GM23338 (cell line): ENCODE measurements at regions not wholly inside any gene's neighbourhood (a gene's known extent, or its start where the extent isn't known, plus 50 kb on each side); places are given as distances from the start of the nearest gene placed in this dataset.

ENCODE experiments used
- ATAC-seq: fragments of 200-7000 bp; cut with Tn5 transposase; 3 replicates; pipeline ENCODE4 v1.9.1; 2020
- DNase-seq: peaks from one replicate; pipeline ENCODE4 v3.0.0-alpha.2; 2015; ENCODE audit warnings: low spot score
- H2AFZ ChIP-seq: fragments of 200-600 bp; sonication (generic); 2 replicates; pipeline ENCODE4 v1.8.0; 2016; ENCODE audit warnings: antibody characterized with exemption, mild to moderate bottlenecking, moderate library complexity
- H3F3A ChIP-seq: fragments of 200-600 bp; sonication (generic); replicated peaks from 2 replicates; pipeline ENCODE4 v1.8.0; 2017; ENCODE audit warnings: antibody characterized with exemption, mixed run types, low read depth
- H3K27ac ChIP-seq: fragments of 200-600 bp; sonication (generic); 2 replicates; pipeline ENCODE4 v1.6.1; 2016; ENCODE audit warnings: low read depth
- H3K27me3 ChIP-seq: fragments of 200-600 bp; sonication (generic); 2 replicates; pipeline ENCODE4 v1.8.0; 2016; ENCODE audit warnings: mild to moderate bottlenecking, mixed run types, moderate library complexity; ENCODE audit not compliant: insufficient read depth
- H3K36me3 ChIP-seq: fragments of 200-600 bp; sonication (generic); 2 replicates; pipeline ENCODE4 v1.8.0; 2016; ENCODE audit warnings: mild to moderate bottlenecking; ENCODE audit not compliant: insufficient read depth
- H3K4me1 ChIP-seq: fragments of 200-600 bp; sonication (generic); 2 replicates; pipeline ENCODE4 v1.8.0; 2016; ENCODE audit warnings: mild to moderate bottlenecking, moderate library complexity; ENCODE audit not compliant: insufficient read depth
- H3K4me2 ChIP-seq: fragments of 200-600 bp; sonication (generic); 2 replicates; pipeline ENCODE4 v1.7.1; 2017; ENCODE audit warnings: mixed run types
- H3K4me3 ChIP-seq: fragments of 200-600 bp; sonication (generic); 2 replicates; pipeline ENCODE4 v1.6.1; 2016; ENCODE audit warnings: mixed run types
- H3K79me2 ChIP-seq: fragments of 200-600 bp; sonication (generic); replicated peaks from 2 replicates; pipeline ENCODE4 v1.8.0; 2017; ENCODE audit warnings: mild to moderate bottlenecking; ENCODE audit not compliant: insufficient read depth
- H3K9me2 ChIP-seq: fragments of 200-600 bp; sonication (generic); 2 replicates; pipeline ENCODE4 v1.8.0; 2017; ENCODE audit not compliant: insufficient read depth
- H4K20me1 ChIP-seq: fragments of 200-600 bp; sonication (generic); replicated peaks from 2 replicates; pipeline ENCODE4 v1.8.0; 2017; ENCODE audit warnings: mild to moderate bottlenecking; ENCODE audit not compliant: insufficient read depth
- H3K27ac Mint-ChIP-seq: 2 replicates; pipeline ENCODE4 v1.8.0; 2020; ENCODE audit warnings: inconsistent platforms, mild to moderate bottlenecking, moderate library complexity, mixed read lengths
- H3K27me3 Mint-ChIP-seq: 3 replicates; pipeline ENCODE4 v1.8.0; 2022; ENCODE audit warnings: low read depth, mild to moderate bottlenecking, moderate library complexity, mixed read lengths, inconsistent platforms; ENCODE audit not compliant: insufficient read depth, poor library complexity
- H3K36me3 Mint-ChIP-seq: 3 replicates; pipeline ENCODE4 v1.8.0; 2021; ENCODE audit warnings: low read depth, mild to moderate bottlenecking, inconsistent platforms, moderate library complexity, mixed read lengths
- H3K4me1 Mint-ChIP-seq: 3 replicates; pipeline ENCODE4 v1.8.0; 2020; ENCODE audit warnings: mild to moderate bottlenecking, inconsistent platforms, mixed read lengths
- H3K4me3 Mint-ChIP-seq: 3 replicates; pipeline ENCODE4 v1.8.0; 2021; ENCODE audit warnings: moderate library complexity, mild to moderate bottlenecking, inconsistent platforms, mixed read lengths
- H3K9me3 Mint-ChIP-seq: 3 replicates; pipeline ENCODE4 v1.8.0; 2020; ENCODE audit warnings: moderate library complexity, mild to moderate bottlenecking, inconsistent platforms, mixed read lengths
- CREB1 ChIP-seq: fragments of 250-450 bp; sonication (Bioruptor Pico); IDR thresholded peaks from 2 replicates; pipeline ENCODE4 v1.5.0; 2020; ENCODE audit warnings: low read depth, mild to moderate bottlenecking, moderate library complexity
- EZH2 ChIP-seq: fragments of 200-600 bp; sonication (generic); IDR thresholded peaks from one replicate; pipeline ENCODE4 v1.8.0; 2017; ENCODE audit warnings: antibody characterized with exemption, mild to moderate bottlenecking, low read depth; ENCODE audit not compliant: unreplicated experiment
- EZH2phosphoT487 ChIP-seq: fragments of 200-600 bp; sonication (generic); IDR thresholded peaks from one replicate; pipeline ENCODE4 v1.8.1; 2018; ENCODE audit warnings: antibody characterized with exemption; ENCODE audit not compliant: unreplicated experiment
- JUNB ChIP-seq: IDR thresholded peaks from one replicate; pipeline ENCODE4 v1.6.1; 2016; ENCODE audit warnings: antibody characterized with exemption; ENCODE audit not compliant: unreplicated experiment
- NANOG ChIP-seq: IDR thresholded peaks from 2 replicates; pipeline ENCODE4 v1.6.1; 2016; ENCODE audit warnings: antibody characterized with exemption, borderline replicate concordance
- POLR2AphosphoS5 ChIP-seq: IDR thresholded peaks from 2 replicates; pipeline ENCODE4 v1.6.1; 2016; ENCODE audit warnings: antibody characterized with exemption, low read depth
- STAT1 ChIP-seq: IDR thresholded peaks from one replicate; pipeline ENCODE4 v1.6.1; 2016; ENCODE audit warnings: antibody characterized with exemption; ENCODE audit not compliant: unreplicated experiment
- ZNF114 ChIP-seq: fragments of 250-450 bp; sonication (Bioruptor Pico); IDR thresholded peaks from 2 replicates; pipeline ENCODE4 v1.5.0; 2020; ENCODE audit warnings: mild to moderate bottlenecking, moderate library complexity
- ZNF331 ChIP-seq: fragments of 250-450 bp; sonication (Bioruptor Pico); IDR thresholded peaks from 2 replicates; pipeline ENCODE4 v1.5.0; 2020; ENCODE audit warnings: low read depth, mild to moderate bottlenecking, moderate library complexity
- TF ChIP-seq, protein P1 (sequence below): IDR thresholded peaks from 2 replicates; pipeline ENCODE4 v1.6.1; 2016; ENCODE audit warnings: antibody characterized with exemption
- TF ChIP-seq, protein P2 (sequence below): IDR thresholded peaks from one replicate; pipeline ENCODE4 v1.6.1; 2018; ENCODE audit warnings: antibody characterized with exemption; ENCODE audit not compliant: unreplicated experiment

GRCh38 chr13:95470574-95471366 is 81.8 kb upstream of the CLDN10 start:
- Histone ChIP-seq H3K4me1 (peaks cover 6% of the 10 kb centered on the region; the same call in 1 of the 2 replicates), H3K36me3 (no peaks in the 10 kb centered on the region), H3K79me2 (no peaks in the 10 kb centered on the region), H3K27me3 (no peaks in the 10 kb centered on the region), H4K20me1 (no peaks in the 10 kb centered on the region), H3K27ac (no peak overlapping the region), H3K9me2 (no peaks in the 10 kb centered on the region), H3F3A (no peaks in the 10 kb centered on the region), H3K4me2 (no peak overlapping the region), H2AFZ (peak overlapping the region; percentile 86), H3K4me3 (no peak overlapping the region)
- ATAC-seq (no peak), DNase-seq (no peak)
- Mint-ChIP-seq H3K36me3 (no peaks in the 10 kb centered on the region), H3K27me3 (peaks cover 4% of the 10 kb centered on the region), H3K4me3 (no peak overlapping the region), H3K9me3 (peaks cover 3% of the 10 kb centered on the region; the same call in 1 of the 3 replicates), H3K4me1 (peaks cover 10% of the 10 kb centered on the region), H3K27ac (no peak overlapping the region)
- TF ChIP-seq EZH2 = no peak
- TF ChIP-seq, protein P1, sequence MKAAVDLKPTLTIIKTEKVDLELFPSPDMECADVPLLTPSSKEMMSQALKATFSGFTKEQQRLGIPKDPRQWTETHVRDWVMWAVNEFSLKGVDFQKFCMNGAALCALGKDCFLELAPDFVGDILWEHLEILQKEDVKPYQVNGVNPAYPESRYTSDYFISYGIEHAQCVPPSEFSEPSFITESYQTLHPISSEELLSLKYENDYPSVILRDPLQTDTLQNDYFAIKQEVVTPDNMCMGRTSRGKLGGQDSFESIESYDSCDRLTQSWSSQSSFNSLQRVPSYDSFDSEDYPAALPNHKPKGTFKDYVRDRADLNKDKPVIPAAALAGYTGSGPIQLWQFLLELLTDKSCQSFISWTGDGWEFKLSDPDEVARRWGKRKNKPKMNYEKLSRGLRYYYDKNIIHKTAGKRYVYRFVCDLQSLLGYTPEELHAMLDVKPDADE = no peak
- no peak for TF ChIP-seq NANOG
- TF ChIP-seq ZNF331 (CRISPR knock-in tag) = no peak
- no peak for TF ChIP-seq CREB1 (CRISPR knock-in tag)
- TF ChIP-seq EZH2phosphoT487 = no peak
- no peak for TF ChIP-seq STAT1
- no peak for TF ChIP-seq ZNF114
- TF ChIP-seq, protein P2, sequence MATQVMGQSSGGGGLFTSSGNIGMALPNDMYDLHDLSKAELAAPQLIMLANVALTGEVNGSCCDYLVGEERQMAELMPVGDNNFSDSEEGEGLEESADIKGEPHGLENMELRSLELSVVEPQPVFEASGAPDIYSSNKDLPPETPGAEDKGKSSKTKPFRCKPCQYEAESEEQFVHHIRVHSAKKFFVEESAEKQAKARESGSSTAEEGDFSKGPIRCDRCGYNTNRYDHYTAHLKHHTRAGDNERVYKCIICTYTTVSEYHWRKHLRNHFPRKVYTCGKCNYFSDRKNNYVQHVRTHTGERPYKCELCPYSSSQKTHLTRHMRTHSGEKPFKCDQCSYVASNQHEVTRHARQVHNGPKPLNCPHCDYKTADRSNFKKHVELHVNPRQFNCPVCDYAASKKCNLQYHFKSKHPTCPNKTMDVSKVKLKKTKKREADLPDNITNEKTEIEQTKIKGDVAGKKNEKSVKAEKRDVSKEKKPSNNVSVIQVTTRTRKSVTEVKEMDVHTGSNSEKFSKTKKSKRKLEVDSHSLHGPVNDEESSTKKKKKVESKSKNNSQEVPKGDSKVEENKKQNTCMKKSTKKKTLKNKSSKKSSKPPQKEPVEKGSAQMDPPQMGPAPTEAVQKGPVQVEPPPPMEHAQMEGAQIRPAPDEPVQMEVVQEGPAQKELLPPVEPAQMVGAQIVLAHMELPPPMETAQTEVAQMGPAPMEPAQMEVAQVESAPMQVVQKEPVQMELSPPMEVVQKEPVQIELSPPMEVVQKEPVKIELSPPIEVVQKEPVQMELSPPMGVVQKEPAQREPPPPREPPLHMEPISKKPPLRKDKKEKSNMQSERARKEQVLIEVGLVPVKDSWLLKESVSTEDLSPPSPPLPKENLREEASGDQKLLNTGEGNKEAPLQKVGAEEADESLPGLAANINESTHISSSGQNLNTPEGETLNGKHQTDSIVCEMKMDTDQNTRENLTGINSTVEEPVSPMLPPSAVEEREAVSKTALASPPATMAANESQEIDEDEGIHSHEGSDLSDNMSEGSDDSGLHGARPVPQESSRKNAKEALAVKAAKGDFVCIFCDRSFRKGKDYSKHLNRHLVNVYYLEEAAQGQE = no peak
- no peak for TF ChIP-seq JUNB

- Histone ChIP-seq H3K36me3 (no peaks in the 10 kb centered on the region), H3K9me2 (no peaks in the 10 kb centered on the region), H3K4me2 (no peak overlapping the region), H4K20me1 (no peaks in the 10 kb centered on the region), H3F3A (no peaks in the 10 kb centered on the region), H3K4me3 (no peak overlapping the region), H2AFZ (no peak overlapping the region), H3K79me2 (no peaks in the 10 kb centered on the region), H3K4me1 (peaks cover 6% of the 10 kb centered on the region; the same call in 1 of the 2 replicates), H3K27me3 (no peaks in the 10 kb centered on the region), H3K27ac (no peak overlapping the region)
- DNase-seq (no peak), ATAC-seq (no peak)
- Mint-ChIP-seq H3K4me3 (no peak overlapping the region), H3K9me3 (peaks cover 3% of the 10 kb centered on the region; the same call in 1 of the 3 replicates), H3K27ac (no peak overlapping the region), H3K36me3 (no peaks in the 10 kb centered on the region), H3K4me1 (peaks cover 10% of the 10 kb centered on the region), H3K27me3 (peaks cover 2% of the 10 kb centered on the region)
- TF ChIP-seq JUNB = no peak
- no peak for TF ChIP-seq ZNF331 (CRISPR knock-in tag)
- TF ChIP-seq EZH2 = no peak
- TF ChIP-seq CREB1 (CRISPR knock-in tag) = no peak
- TF ChIP-seq POLR2AphosphoS5 = no peak
These were observed 80.6 kb upstream of the CLDN10 start for GRCh38 chr13:95471960-95472359.
